SH-SY5Y (cell line): ENCODE measurements at regions not wholly inside any gene's neighbourhood (a gene's known extent, or its start where the extent isn't known, plus 50 kb on each side); places are given as distances from the start of the nearest gene placed in this dataset.

Source experiments
- GATA2 ChIP-seq: IDR thresholded peaks from 2 replicates; pipeline ENCODE4 v1.6.1; 2011; ENCODE audit warnings: mild to moderate bottlenecking, low read depth, low read length
- GATA3 ChIP-seq: IDR thresholded peaks from 2 replicates; pipeline ENCODE4 v1.6.1; 2011; ENCODE audit warnings: low read depth, mild to moderate bottlenecking, low read length, moderate library complexity

- TF ChIP-seq GATA2 = no peak
- TF ChIP-seq GATA3 = no peak
Observed at GRCh38 chr15:36358523-36358922, 220.9 kb upstream of the CDIN1 start.

- TF ChIP-seq GATA2 = no peak
- TF ChIP-seq GATA3 = no peak
Observed at GRCh38 chr15:36359286-36359685, 220.1 kb upstream of the CDIN1 start.

- TF ChIP-seq GATA2 = no peak
- TF ChIP-seq GATA3 = no peak
Observed at GRCh38 chr15:36361351-36361870, 218.0 kb upstream of the CDIN1 start.

GRCh38 chr15:36362509-36362915 is 216.9 kb upstream of the CDIN1 start:
- no peak for TF ChIP-seq GATA3
- no peak for TF ChIP-seq GATA2

GRCh38 chr15:36363335-36363734 is 216.1 kb upstream of the CDIN1 start:
- TF ChIP-seq GATA3 (no peak), GATA2 (no peak)

- TF ChIP-seq GATA2 = no peak
- no peak for TF ChIP-seq GATA3
Observed at GRCh38 chr15:36364377-36364776, 215.0 kb upstream of the CDIN1 start.

GRCh38 chr15:36365963-36366362 is 213.5 kb upstream of the CDIN1 start:
- no peak for TF ChIP-seq GATA2
- no peak for TF ChIP-seq GATA3

GRCh38 chr15:36370051-36370730 is 209.2 kb upstream of the CDIN1 start:
- TF ChIP-seq GATA3 = no peak
- no peak for TF ChIP-seq GATA2

GRCh38 chr15:36370731-36371112 is 208.7 kb upstream of the CDIN1 start:
- TF ChIP-seq GATA3 (no peak), GATA2 (no peak)

GRCh38 chr15:36371509-36371908 is 207.9 kb upstream of the CDIN1 start:
- no peak for TF ChIP-seq GATA3
- TF ChIP-seq GATA2 = no peak

GRCh38 chr15:36372968-36373367 is 206.5 kb upstream of the CDIN1 start:
- TF ChIP-seq GATA3 = no peak
- no peak for TF ChIP-seq GATA2

- TF ChIP-seq GATA2 (no peak), GATA3 (no peak)
Observed at GRCh38 chr15:36373550-36373949, 205.9 kb upstream of the CDIN1 start.

GRCh38 chr15:36389107-36389506 is 190.3 kb upstream of the CDIN1 start:
- TF ChIP-seq GATA3 = no peak
- TF ChIP-seq GATA2 = no peak

GRCh38 chr15:36390491-36390890 is 188.9 kb upstream of the CDIN1 start:
- TF ChIP-seq GATA3 (no peak), GATA2 (no peak)

GRCh38 chr15:36392676-36393266 is 186.7 kb upstream of the CDIN1 start:
- TF ChIP-seq GATA2 = no peak
- no peak for TF ChIP-seq GATA3
